Calu3 (cell line): ENCODE measurements at regions not wholly inside any gene's neighbourhood (a gene's known extent, or its start where the extent isn't known, plus 50 kb on each side); places are given as distances from the start of the nearest gene placed in this dataset.
A peak's percentile ranks its signal among the peaks of the same experiment; 100 is the strongest.

Experiments used
- BruUV-seq: library from RNA; stranded (reverse); fragments of 400-500 nt; replicated peaks from 2 replicates; lab custom pipeline; 2021; lab: Mats Ljungman, UMichigan
- CTCF ChIA-PET: fragments of 300-600 bp; sonication (Branson Sonifier 250); formaldehyde crosslinking; loops from one replicate; lab custom pipeline; 2022; ENCODE audit warnings: antibody characterized with exemption; lab: Charles Lee
- DNase-seq: peaks from one replicate; pipeline ENCODE4 v3.0.0; 2022
- H3K27ac Mint-ChIP-seq: one replicate; pipeline ENCODE4 v1.8.0; 2022; ENCODE audit warnings: mixed read lengths; ENCODE audit not compliant: unreplicated experiment
- H3K27me3 Mint-ChIP-seq: one replicate; pipeline ENCODE4 v1.8.0; 2022; ENCODE audit warnings: mixed read lengths; ENCODE audit not compliant: unreplicated experiment
- H3K36me3 Mint-ChIP-seq: one replicate; pipeline ENCODE4 v1.8.0; 2022; ENCODE audit warnings: mild to moderate bottlenecking, moderate library complexity, mixed read lengths; ENCODE audit not compliant: insufficient read depth, unreplicated experiment
- H3K4me1 Mint-ChIP-seq: one replicate; pipeline ENCODE4 v1.8.0; 2022; ENCODE audit warnings: mild to moderate bottlenecking, low read depth, mixed read lengths; ENCODE audit not compliant: unreplicated experiment
- H3K4me3 Mint-ChIP-seq: one replicate; pipeline ENCODE4 v1.8.0; 2022; ENCODE audit warnings: mild to moderate bottlenecking, low read depth, moderate library complexity, mixed read lengths; ENCODE audit not compliant: unreplicated experiment
- H3K9me3 Mint-ChIP-seq: one replicate; pipeline ENCODE4 v1.8.0; 2022; ENCODE audit warnings: low read depth, mixed read lengths; ENCODE audit not compliant: unreplicated experiment
- CTCF ChIP-seq: fragments of 200-600 bp; IDR thresholded peaks from one replicate; pipeline ENCODE4 v1.8.0; 2022; ENCODE audit warnings: antibody characterized with exemption; ENCODE audit not compliant: unreplicated experiment
- intact Hi-C: fragments of 100-400 bp; cut with micrococcal nuclease; formaldehyde crosslinking; loops from one replicate; pipeline ENCODE4 v1.10.0; 2022; ENCODE audit not compliant: unreplicated experiment

- H3K4me3 Mint-ChIP-seq: no peak overlapping the region
- H3K27me3 Mint-ChIP-seq: no peaks in the 10 kb centered on the region
- CTCF ChIA-PET: no interaction called here
These were observed 516.9 kb downstream of the TFAP2B start for GRCh38 chr6:51335543-51335942.

GRCh38 chr6:51336185-51336584 is 517.5 kb downstream of the TFAP2B start:
- Mint-ChIP-seq H3K27me3 (no peaks in the 10 kb centered on the region), H3K36me3 (no peaks in the 10 kb centered on the region), H3K27ac (no peak overlapping the region), H3K4me3 (no peak overlapping the region), H3K9me3 (no peaks in the 10 kb centered on the region), H3K4me1 (no peaks in the 10 kb centered on the region)
- CTCF ChIA-PET: no interaction called here
- no peak for DNase-seq
- TF ChIP-seq CTCF: no peak
- intact Hi-C loops: no loop called here
- no TSS peak for BruUV-seq

More at GRCh38 chr6:51335543-51335942, 516.9 kb downstream of the TFAP2B start:
- intact Hi-C loops: no loop called here
- no peak for DNase-seq
- H3K4me1 Mint-ChIP-seq: no peaks in the 10 kb centered on the region
- no TSS peak for BruUV-seq
- no peaks in the 10 kb centered on the region for H3K36me3 Mint-ChIP-seq
- H3K27ac Mint-ChIP-seq: no peak overlapping the region
- TF ChIP-seq CTCF: no peak
- no peaks in the 10 kb centered on the region for H3K9me3 Mint-ChIP-seq

- no TSS peak for BruUV-seq
- no peak overlapping the region for H3K27ac Mint-ChIP-seq
- no peaks in the 10 kb centered on the region for H3K36me3 Mint-ChIP-seq
These were observed 518.6 kb downstream of the TFAP2B start for GRCh38 chr6:51337277-51337676.

GRCh38 chr6:51339108-51339507 is 520.4 kb downstream of the TFAP2B start:
- intact Hi-C loops: no loop called here
- Mint-ChIP-seq H3K27ac (no peak overlapping the region), H3K36me3 (no peaks in the 10 kb centered on the region), H3K27me3 (no peaks in the 10 kb centered on the region), H3K9me3 (no peaks in the 10 kb centered on the region), H3K4me1 (no peaks in the 10 kb centered on the region), H3K4me3 (no peak overlapping the region)
- no TSS peak for BruUV-seq
- DNase-seq: no peak
- CTCF ChIA-PET: no interaction called here
- no peak for TF ChIP-seq CTCF

More at GRCh38 chr6:51337277-51337676, 518.6 kb downstream of the TFAP2B start:
- Mint-ChIP-seq H3K4me3 (no peak overlapping the region), H3K27me3 (no peaks in the 10 kb centered on the region), H3K9me3 (no peaks in the 10 kb centered on the region), H3K4me1 (no peaks in the 10 kb centered on the region)
- no peak for DNase-seq
- CTCF ChIA-PET: no interaction called here
- TF ChIP-seq CTCF: no peak
- intact Hi-C loops: no loop called here

- CTCF ChIA-PET: no interaction called here
- intact Hi-C loops: no loop called here
- peak; percentile 17 for DNase-seq
- no peak overlapping the region for H3K27ac Mint-ChIP-seq
- TF ChIP-seq CTCF: no peak
- BruUV-seq: no TSS peak
- no peaks in the 10 kb centered on the region for H3K9me3 Mint-ChIP-seq
- H3K36me3 Mint-ChIP-seq: no peaks in the 10 kb centered on the region
- no peak overlapping the region for H3K4me3 Mint-ChIP-seq
- H3K27me3 Mint-ChIP-seq: no peaks in the 10 kb centered on the region
- no peaks in the 10 kb centered on the region for H3K4me1 Mint-ChIP-seq
These were observed 521.1 kb downstream of the TFAP2B start for GRCh38 chr6:51339728-51340127.
